Trophoblast cell (in vitro differentiated cells and primary cell): ENCODE measurements at regions not wholly inside any gene's neighbourhood (a gene's known extent, or its start where the extent isn't known, plus 50 kb on each side); places are given as distances from the start of the nearest gene placed in this dataset.

ENCODE experiments used
- DNase-seq, 2 donors: peaks; one replicate each; pipeline ENCODE4 v3.0.0-alpha.2; 2016
- H2AFZ ChIP-seq: 2 replicates; pipeline ENCODE4 v1.6.1; 2013; ENCODE audit warnings: low read length, moderate library complexity, mild to moderate bottlenecking; ENCODE audit not compliant: insufficient read depth, poor library complexity
- H2AK5ac ChIP-seq: 2 replicates; pipeline ENCODE4 v1.6.1; 2013; ENCODE audit warnings: mild to moderate bottlenecking, low read length
- H2BK120ac ChIP-seq: 2 replicates; pipeline ENCODE4 v1.6.1; 2013; ENCODE audit warnings: low read length, mild to moderate bottlenecking, moderate library complexity; ENCODE audit not compliant: insufficient read depth, poor library complexity
- H2BK12ac ChIP-seq: 2 replicates; pipeline ENCODE4 v1.6.1; 2013; ENCODE audit warnings: mild to moderate bottlenecking, low read length, moderate library complexity
- H2BK5ac ChIP-seq: 2 replicates; pipeline ENCODE4 v1.6.1; 2013; ENCODE audit warnings: low read length, low read depth, moderate library complexity, mild to moderate bottlenecking; ENCODE audit not compliant: poor library complexity
- H3K14ac ChIP-seq: 2 replicates; pipeline ENCODE4 v1.6.1; 2013; ENCODE audit warnings: mild to moderate bottlenecking, low read length
- H3K18ac ChIP-seq: 2 replicates; pipeline ENCODE4 v1.6.1; 2013; ENCODE audit warnings: mild to moderate bottlenecking, low read length
- H3K23ac ChIP-seq: 2 replicates; pipeline ENCODE4 v1.6.1; 2013; ENCODE audit warnings: low read length
- H3K27ac ChIP-seq: 2 replicates; pipeline ENCODE4 v1.5.1; 2013; ENCODE audit warnings: low read depth, mild to moderate bottlenecking, inconsistent platforms, low read length, moderate library complexity
- H3K27me3 ChIP-seq: 2 replicates; pipeline ENCODE4 v1.6.1; 2013; ENCODE audit warnings: inconsistent platforms, mild to moderate bottlenecking, low read length, moderate library complexity; ENCODE audit not compliant: insufficient read depth
- H3K36me3 ChIP-seq, 2 experiments: 1 replicate in 1 of 2; 2 replicates in 1 of 2; pipeline ENCODE4 v1.6.1; 2013; ENCODE audit warnings: low read length in 2 of 2, mild to moderate bottlenecking in 2 of 2, moderate library complexity in 1 of 2; ENCODE audit not compliant: insufficient read depth in 2 of 2, control insufficient read depth in 1 of 2
- H3K4ac ChIP-seq: 2 replicates; pipeline ENCODE4 v1.6.1; 2013; ENCODE audit warnings: low read depth, mild to moderate bottlenecking, low read length, moderate library complexity
- H3K4me1 ChIP-seq, 2 experiments: 1 replicate in 1 of 2; 2 replicates in 1 of 2; pipeline ENCODE4 v1.6.1; 2013; ENCODE audit warnings: low read length in 2 of 2, mild to moderate bottlenecking in 2 of 2, moderate library complexity in 1 of 2; ENCODE audit not compliant: insufficient read depth in 2 of 2, control insufficient read depth in 1 of 2
- H3K4me2 ChIP-seq: 2 replicates; pipeline ENCODE4 v1.6.1; 2013; ENCODE audit warnings: inconsistent platforms, mild to moderate bottlenecking, low read length, moderate library complexity
- H3K4me3 ChIP-seq: 2 replicates; pipeline ENCODE4 v1.5.1; 2013; ENCODE audit warnings: mild to moderate bottlenecking, low read depth, low read length, inconsistent platforms
- H3K79me1 ChIP-seq: one replicate; pipeline ENCODE4 v1.6.1; 2013; ENCODE audit warnings: low read length
- H3K79me2 ChIP-seq: 2 replicates; pipeline ENCODE4 v1.6.1; 2013; ENCODE audit warnings: low read length, mild to moderate bottlenecking; ENCODE audit not compliant: control insufficient read depth, insufficient read depth, poor library complexity
- H3K9ac ChIP-seq: 2 replicates; pipeline ENCODE4 v1.6.1; 2013; ENCODE audit warnings: mild to moderate bottlenecking, low read length
- H3K9me3 ChIP-seq: 2 replicates; pipeline ENCODE4 v1.6.1; 2013; ENCODE audit warnings: low read depth, mild to moderate bottlenecking, control low read depth, inconsistent platforms, low read length; ENCODE audit not compliant: insufficient read depth
- H4K12ac ChIP-seq: 2 replicates; pipeline ENCODE4 v1.6.1; 2013; ENCODE audit warnings: low read depth, mild to moderate bottlenecking, low read length, moderate library complexity
- H4K8ac ChIP-seq: 2 replicates; pipeline ENCODE4 v1.6.1; 2013; ENCODE audit warnings: low read depth, mild to moderate bottlenecking, low read length, moderate library complexity
- H4K91ac ChIP-seq: one replicate; pipeline ENCODE4 v1.6.1; 2013; ENCODE audit warnings: low read depth, mild to moderate bottlenecking, low read length, moderate library complexity
- WGBS: extraction: QIAGEN DNeasy Blood & Tissue Kit; methylation state at CpG from one replicate; pipeline ENCODE4 v1.1.7; 2013; ENCODE audit warnings: missing lambda C conversion rate; ENCODE audit not compliant: insufficient read length, insufficient coverage; ENCODE audit errors: extremely low coverage; 5-methylcytosine and 5-hydroxymethylcytosine counted together

GRCh38 chr9:85423422-85423821 is 318.3 kb downstream of the AGTPBP1 start:
- WGBS: no CpG with 5 or more reads among the region's 1 CpG
- H2BK120ac ChIP-seq: no peak overlapping the region
- peaks cover 4% of the 10 kb centered on the region for H3K79me1 ChIP-seq
- no peaks in the 10 kb centered on the region for H3K79me2 ChIP-seq
- H3K4me3 ChIP-seq: no peak overlapping the region
- no peak overlapping the region for H3K23ac ChIP-seq
- no peak overlapping the region for H3K18ac ChIP-seq
- no peak overlapping the region for H4K12ac ChIP-seq
- no peak overlapping the region for H3K4ac ChIP-seq
- H3K14ac ChIP-seq: no peak overlapping the region
- no peak overlapping the region for H3K27ac ChIP-seq
- H3K9me3 ChIP-seq: no peaks in the 10 kb centered on the region
- no peak overlapping the region for H4K8ac ChIP-seq
- H2BK5ac ChIP-seq: no peak overlapping the region
- H2BK12ac ChIP-seq: no peak overlapping the region
- H3K4me1 ChIP-seq: peaks cover 0 to 4% of the 10 kb centered on the region in 2 experiments
- no peak overlapping the region for H2AK5ac ChIP-seq
- no peak overlapping the region for H3K9ac ChIP-seq
- no peak overlapping the region for H2AFZ ChIP-seq
- no peaks in the 10 kb centered on the region for H3K36me3 ChIP-seq
- no peak overlapping the region for H3K4me2 ChIP-seq
- no peak overlapping the region for H4K91ac ChIP-seq
- DNase-seq: no peak
- no peaks in the 10 kb centered on the region for H3K27me3 ChIP-seq

GRCh38 chr9:85421641-85422040 is 320.1 kb downstream of the AGTPBP1 start:
- Histone ChIP-seq H2BK120ac (no peak overlapping the region), H3K9me3 (no peaks in the 10 kb centered on the region), H2BK5ac (no peak overlapping the region), H3K36me3 (no peaks in the 10 kb centered on the region), H3K4me3 (no peak overlapping the region), H3K9ac (no peak overlapping the region), H3K4me1 (peaks cover 0 to 4% of the 10 kb centered on the region in 2 experiments), H2AK5ac (no peak overlapping the region), H4K8ac (no peak overlapping the region), H2AFZ (no peak overlapping the region), H3K14ac (no peak overlapping the region), H3K23ac (no peak overlapping the region), H3K79me2 (no peaks in the 10 kb centered on the region), H4K12ac (no peak overlapping the region), H3K4ac (no peak overlapping the region), H3K27me3 (no peaks in the 10 kb centered on the region), H2BK12ac (no peak overlapping the region), H3K79me1 (peaks cover 4% of the 10 kb centered on the region), H3K18ac (no peak overlapping the region), H4K91ac (no peak overlapping the region), H3K27ac (no peak overlapping the region), H3K4me2 (no peak overlapping the region)
- WGBS: no CpG with 5 or more reads among the region's 5 CpGs
- DNase-seq: no peak

GRCh38 chr9:85420750-85421149 is 321.0 kb downstream of the AGTPBP1 start:
- H4K8ac ChIP-seq: no peak overlapping the region
- H3K36me3 ChIP-seq: no peaks in the 10 kb centered on the region
- H3K4me3 ChIP-seq: no peak overlapping the region
- H3K9ac ChIP-seq: no peak overlapping the region
- no peak overlapping the region for H3K27ac ChIP-seq
- peaks cover 1% of the 10 kb centered on the region for H3K9me3 ChIP-seq
- peak overlapping the region; percentile 17 for H4K91ac ChIP-seq
- no peak overlapping the region for H3K23ac ChIP-seq
- peaks cover 0 to 4% of the 10 kb centered on the region in 2 experiments for H3K4me1 ChIP-seq
- no peak overlapping the region for H2BK120ac ChIP-seq
- H3K79me2 ChIP-seq: no peaks in the 10 kb centered on the region
- no peak overlapping the region for H4K12ac ChIP-seq
- WGBS: no CpG with 5 or more reads among the region's 4 CpGs
- no peak for DNase-seq
- no peak overlapping the region for H3K4me2 ChIP-seq
- no peak overlapping the region for H2BK5ac ChIP-seq
- H3K27me3 ChIP-seq: no peaks in the 10 kb centered on the region
- H2AFZ ChIP-seq: no peak overlapping the region
- H2AK5ac ChIP-seq: no peak overlapping the region
- H2BK12ac ChIP-seq: no peak overlapping the region
- no peak overlapping the region for H3K18ac ChIP-seq
- H3K4ac ChIP-seq: no peak overlapping the region
- H3K14ac ChIP-seq: no peak overlapping the region
- H3K79me1 ChIP-seq: peaks cover 4% of the 10 kb centered on the region

- no peak overlapping the region for H4K91ac ChIP-seq
- no peak overlapping the region for H3K18ac ChIP-seq
- H3K4me3 ChIP-seq: no peak overlapping the region
- H3K9me3 ChIP-seq: peaks cover 1% of the 10 kb centered on the region
- no peak overlapping the region for H3K9ac ChIP-seq
- no peak overlapping the region for H3K4me2 ChIP-seq
- no peak overlapping the region for H2AFZ ChIP-seq
- no peak overlapping the region for H3K23ac ChIP-seq
- H3K27me3 ChIP-seq: no peaks in the 10 kb centered on the region
- H3K79me2 ChIP-seq: no peaks in the 10 kb centered on the region
- no peak overlapping the region for H2AK5ac ChIP-seq
- no peak overlapping the region for H2BK120ac ChIP-seq
- no peak overlapping the region for H3K27ac ChIP-seq
- no peak overlapping the region for H2BK12ac ChIP-seq
- H2BK5ac ChIP-seq: no peak overlapping the region
- WGBS: no CpG with 5 or more reads among the region's 3 CpGs
- no peak overlapping the region for H3K4ac ChIP-seq
- H4K12ac ChIP-seq: no peak overlapping the region
- H3K79me1 ChIP-seq: peaks cover 3% of the 10 kb centered on the region
- H3K14ac ChIP-seq: no peak overlapping the region
- no peaks in the 10 kb centered on the region for H3K36me3 ChIP-seq
- no peak overlapping the region for H4K8ac ChIP-seq
- no peak for DNase-seq
- peaks cover 0 to 9% of the 10 kb centered on the region in 2 experiments for H3K4me1 ChIP-seq
Observed at GRCh38 chr9:85417674-85418073, 324.1 kb downstream of the AGTPBP1 start.
